Retina (tissue), 1 donor: ENCODE measurements at regions not wholly inside any gene's neighbourhood (a gene's known extent, or its start where the extent isn't known, plus 50 kb on each side); places are given as distances from the start of the nearest gene placed in this dataset.
A peak's percentile ranks its signal among the peaks of the same experiment; 100 is the strongest.
"Not testable (repeated sequence)": the region's sequence is repeated elsewhere in the genome, so short reads cannot be mapped to it uniquely, and the experiment has no call there.

ENCODE experiments used
- DNase-seq: peaks from one replicate; pipeline ENCODE4 v3.0.0-alpha.2; 2016

DNA sequence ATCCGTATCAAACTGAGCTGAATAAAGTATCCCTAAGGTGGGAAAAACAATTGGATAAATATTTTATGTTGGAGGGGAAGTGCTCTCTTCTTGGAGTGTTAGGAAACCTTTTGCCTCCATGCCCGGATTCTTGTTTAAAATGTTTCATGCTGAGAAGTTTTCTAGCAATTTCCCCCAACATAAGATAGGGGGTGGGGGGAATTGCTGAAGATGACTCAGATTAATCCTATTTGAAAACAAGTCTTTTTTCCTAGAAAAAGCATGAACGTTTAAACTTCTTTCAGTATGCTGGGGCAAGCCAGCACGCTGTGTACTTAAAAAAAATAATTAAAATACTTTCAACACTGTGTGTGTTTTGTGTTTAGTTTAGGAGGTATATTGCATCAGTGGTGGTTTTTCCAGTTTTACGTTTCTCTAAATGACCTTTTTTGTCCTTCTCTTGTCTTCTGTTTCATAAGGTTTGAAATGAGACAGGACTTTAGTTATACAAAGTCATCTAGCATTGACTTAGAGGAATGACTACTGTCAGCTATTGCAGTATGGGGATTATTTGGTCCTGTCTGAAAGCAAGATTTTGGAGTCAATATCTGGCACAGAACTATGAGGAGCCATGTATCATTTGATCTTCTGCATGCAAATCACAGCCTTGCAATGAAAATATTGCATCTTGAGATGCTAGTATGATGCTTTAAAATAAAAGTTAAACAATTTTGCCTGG, 295.9 kb downstream of the GATA3 start:
- no peak for DNase-seq

DNA sequence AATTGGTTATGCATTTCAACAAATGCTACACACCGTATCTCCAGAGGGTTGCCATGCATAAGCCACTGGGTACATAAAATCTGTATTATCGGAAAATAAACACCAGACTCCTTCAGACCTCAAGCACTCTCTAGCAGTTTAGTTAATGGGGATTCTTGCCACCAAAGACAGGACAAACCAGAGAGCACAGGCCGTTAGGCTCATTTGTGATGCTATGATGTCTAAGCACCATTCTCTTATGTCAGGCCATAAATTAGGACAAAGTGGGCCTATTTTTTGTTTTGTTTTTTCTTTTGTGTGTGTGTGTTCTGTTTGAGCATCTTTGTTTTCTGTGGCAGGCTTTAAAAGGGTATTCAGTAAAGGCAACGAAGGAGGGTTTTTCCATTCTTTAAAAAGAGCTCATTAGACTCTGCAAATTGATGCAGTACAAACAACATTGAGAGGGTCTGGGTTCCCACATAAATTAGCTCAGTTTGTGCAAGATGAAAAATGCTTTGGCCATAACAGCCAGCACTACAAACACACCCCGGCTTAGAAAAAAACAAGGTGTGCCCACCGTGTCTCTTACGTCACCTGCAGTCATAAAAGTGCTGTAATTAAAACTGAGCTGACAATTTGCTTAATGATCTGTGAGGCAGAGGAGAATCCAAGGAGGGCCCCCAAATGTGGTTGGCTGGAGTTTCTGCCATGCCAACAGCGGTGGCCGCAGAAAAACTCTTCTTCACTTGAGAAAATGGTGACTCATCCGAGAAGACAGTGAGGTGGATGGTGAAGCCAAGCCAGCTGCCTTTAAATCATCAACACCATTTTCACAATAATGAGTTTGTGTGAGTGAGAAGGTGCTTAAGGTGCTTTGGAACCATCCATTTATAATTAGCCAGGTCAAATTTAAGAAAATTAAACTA, 297.9 kb downstream of the GATA3 start:
- DNase-seq: peak; percentile 11

DNA sequence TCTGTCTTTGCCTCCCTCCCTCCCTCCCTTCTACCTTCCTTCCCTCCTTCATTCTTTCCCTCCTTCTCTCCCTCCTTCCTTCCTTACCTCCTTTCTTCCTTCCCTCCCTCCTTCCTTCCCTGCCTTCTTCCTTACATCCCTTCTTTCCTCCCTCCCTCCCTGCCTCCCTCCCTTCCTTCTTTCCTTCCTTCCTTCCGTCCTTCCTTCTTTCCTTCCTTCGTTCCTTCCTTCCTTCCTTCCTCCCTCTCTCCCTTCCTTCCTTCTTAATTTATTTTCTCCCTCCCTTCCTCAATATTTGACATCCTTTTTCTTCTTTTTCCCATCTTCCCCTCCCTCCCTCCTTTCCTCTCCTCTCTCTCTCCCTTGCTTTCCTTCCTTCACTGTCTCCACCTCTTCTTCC, 301.8 kb downstream of the GATA3 start:
- no peak for DNase-seq

GRCh38 chr10:8359467-8359866, 305.0 kb downstream of the GATA3 start:
- no peak for DNase-seq

DNA sequence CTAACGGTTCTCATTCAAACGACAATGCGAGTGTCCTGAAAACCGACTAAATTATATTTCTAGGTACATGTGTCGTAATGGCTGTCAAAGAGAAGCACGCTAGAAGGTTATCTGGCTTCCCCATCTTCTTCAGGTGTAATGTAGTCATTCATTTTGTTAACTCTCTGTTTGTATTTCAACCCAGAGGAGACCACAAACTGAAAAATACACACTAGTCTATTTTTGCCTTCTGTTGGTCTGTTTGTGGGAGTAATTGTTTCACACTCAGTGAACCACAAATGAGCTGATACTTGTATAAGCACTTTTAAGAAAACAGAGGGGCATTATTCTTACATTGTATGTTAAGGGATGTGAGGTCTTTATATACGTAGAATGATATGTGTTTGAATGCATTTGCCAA, 305.9 kb downstream of the GATA3 start:
- no peak for DNase-seq

- DNase-seq: no peak
These were observed 306.5 kb downstream of the GATA3 start for GRCh38 chr10:8360814-8361509.

- DNase-seq: no peak
These were observed 307.0 kb downstream of the GATA3 start for GRCh38 chr10:8361510-8361844.

- DNase-seq: no peak
These were observed 311.7 kb downstream of the GATA3 start for GRCh38 chr10:8365935-8366911.

GRCh38 chr10:8367672-8368411, 313.4 kb downstream of the GATA3 start:
- DNase-seq: not testable (repeated sequence)

GRCh38 chr10:8369666-8370065, 315.2 kb downstream of the GATA3 start:
- no peak for DNase-seq

GRCh38 chr10:8374334-8374733, 319.8 kb downstream of the GATA3 start:
- no peak for DNase-seq

DNA sequence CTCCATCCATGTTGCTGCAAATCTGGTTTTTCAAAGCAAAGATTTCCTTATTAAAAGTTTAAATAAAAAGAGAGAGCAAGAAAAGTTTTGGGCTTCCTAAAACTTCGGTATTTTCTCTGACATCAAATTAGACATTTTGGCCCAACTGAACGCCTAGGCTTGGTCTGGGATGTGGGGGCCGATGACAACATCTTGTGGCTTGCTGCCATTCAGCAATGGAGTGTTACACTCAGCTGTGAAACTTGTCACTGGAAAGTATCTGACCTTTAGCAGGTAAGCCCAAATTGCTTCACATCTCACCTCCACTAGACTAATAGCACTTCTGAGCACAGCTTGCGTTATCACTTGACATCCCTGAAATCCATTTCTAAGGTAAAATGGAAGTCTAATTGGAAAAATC, 320.6 kb downstream of the GATA3 start:
- no peak for DNase-seq

DNA sequence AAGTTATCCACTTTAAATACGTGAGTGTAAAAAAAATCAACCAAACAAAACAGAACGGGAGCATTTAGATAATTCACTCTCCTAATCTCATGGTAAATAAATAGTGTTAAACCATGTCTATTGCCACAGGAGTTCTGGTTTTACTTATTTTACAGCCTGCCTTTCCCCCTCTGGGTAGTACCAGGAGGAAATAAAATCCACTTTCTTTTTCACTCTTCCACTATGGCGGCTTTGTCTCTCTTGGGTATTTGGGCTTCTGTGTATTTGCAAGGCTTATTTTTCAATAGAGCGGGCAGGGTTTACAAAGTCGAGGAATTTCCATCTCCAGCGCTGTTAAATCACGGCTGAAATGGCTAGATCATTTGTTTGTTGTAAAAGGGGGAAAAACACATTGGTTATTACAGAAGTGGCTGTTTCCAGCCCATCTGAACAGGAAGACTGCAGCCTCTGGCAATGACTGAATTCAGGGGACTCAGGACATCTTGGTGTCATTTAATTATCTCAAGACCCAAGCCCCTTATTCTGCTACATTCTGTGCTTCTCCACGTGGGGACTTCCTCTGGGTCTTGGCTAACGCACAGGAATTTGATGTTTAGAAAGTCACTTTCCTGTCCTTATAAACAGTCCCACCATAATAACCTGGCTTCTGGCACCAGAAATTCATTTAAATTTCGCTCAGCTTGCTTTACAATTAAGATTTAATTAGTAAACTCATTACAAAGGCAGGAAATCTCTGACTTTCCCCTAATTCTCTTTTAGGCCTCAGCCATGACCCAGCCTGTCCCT, 323.9 kb downstream of the GATA3 start:
- no peak for DNase-seq

- no peak for DNase-seq
These were observed 325.7 kb downstream of the GATA3 start for GRCh38 chr10:8379906-8380832.

DNA sequence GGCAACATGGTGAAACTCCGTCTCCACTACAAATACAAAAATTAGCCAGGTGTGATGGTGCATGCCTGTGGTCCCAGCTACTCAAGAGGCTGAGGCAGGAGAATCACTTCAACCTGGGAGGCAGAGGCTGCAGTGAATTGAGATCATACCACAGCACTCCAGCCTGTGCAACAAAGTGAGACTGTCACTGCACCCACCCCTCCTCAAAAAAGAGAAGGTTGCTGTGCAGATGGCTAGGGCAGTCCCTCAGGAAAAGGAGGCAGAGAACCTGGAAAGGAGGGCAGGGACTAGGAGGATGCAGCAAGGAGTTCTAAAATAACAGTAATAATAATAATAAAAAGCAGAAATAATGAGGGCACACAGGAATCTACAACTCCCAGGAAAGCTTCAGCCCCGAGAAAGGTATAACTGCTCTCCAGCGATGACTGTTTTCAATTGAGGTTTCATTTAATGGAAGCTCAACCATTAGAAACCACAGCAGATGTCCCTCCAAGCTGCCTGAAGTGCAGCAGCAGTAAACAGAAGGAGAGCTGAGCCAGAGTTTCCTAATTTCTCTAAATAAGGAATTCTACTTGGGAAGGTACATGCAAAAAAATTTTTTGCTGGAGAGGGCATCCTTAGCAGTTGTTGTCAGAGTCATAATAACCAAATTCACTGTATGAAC, 326.5 kb downstream of the GATA3 start:
- DNase-seq: no peak

DNA sequence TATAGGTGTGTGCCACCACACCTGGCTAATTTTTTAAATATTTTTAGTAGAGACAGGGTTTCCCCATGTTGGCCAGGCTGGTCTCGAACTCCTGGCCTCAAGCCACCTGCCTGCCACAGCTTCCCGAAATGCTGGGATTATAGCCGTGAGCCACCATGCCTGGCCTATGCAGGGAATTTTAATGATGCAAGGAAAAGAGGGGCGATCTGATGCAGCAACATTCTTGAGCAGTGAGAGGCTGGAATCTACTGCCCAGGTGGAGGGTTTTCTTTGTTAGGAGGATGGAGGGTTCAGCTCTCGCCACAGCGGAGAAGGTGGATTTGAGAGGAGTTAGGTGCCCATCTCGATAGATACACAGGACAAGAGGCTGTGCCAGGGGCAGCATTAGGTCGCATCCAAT, 332.3 kb downstream of the GATA3 start:
- DNase-seq: no peak

GRCh38 chr10:8389630-8390029, 335.1 kb downstream of the GATA3 start:
- DNase-seq: no peak

- no peak for DNase-seq
These were observed 337.7 kb downstream of the GATA3 start for GRCh38 chr10:8392216-8392615.

DNA sequence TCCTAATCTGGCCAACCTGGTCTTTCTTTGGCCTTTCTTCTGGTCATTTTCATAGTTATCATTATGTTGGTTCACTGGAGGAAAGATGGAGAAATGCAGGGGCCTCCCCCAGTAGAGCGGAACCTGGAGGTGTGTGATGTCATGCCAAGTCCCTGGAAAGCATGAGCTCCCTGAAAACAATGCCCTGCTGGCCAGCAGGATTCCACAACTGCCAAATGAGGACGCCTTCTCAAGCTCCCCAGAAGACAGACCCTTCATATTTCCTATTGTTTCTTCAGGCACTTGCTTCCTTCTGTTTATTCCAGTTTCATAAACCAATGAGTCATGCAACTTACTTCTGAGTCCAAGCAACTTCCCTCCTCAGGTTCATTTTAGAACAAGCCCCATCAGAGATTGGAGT, 339.0 kb downstream of the GATA3 start:
- no peak for DNase-seq
